GM12873 (cell line): ENCODE measurements at regions not wholly inside any gene's neighbourhood (a gene's known extent, or its start where the extent isn't known, plus 50 kb on each side); places are given as distances from the start of the nearest gene placed in this dataset.

ENCODE experiments used
- TF ChIP-seq, protein P1 (sequence below): IDR thresholded peaks from 2 replicates; pipeline ENCODE4 v1.5.1; 2012; ENCODE audit warnings: low read depth, mild to moderate bottlenecking, moderate library complexity, low read length, control low read depth; ENCODE audit not compliant: insufficient read depth; ENCODE audit errors: missing control alignments

DNA sequence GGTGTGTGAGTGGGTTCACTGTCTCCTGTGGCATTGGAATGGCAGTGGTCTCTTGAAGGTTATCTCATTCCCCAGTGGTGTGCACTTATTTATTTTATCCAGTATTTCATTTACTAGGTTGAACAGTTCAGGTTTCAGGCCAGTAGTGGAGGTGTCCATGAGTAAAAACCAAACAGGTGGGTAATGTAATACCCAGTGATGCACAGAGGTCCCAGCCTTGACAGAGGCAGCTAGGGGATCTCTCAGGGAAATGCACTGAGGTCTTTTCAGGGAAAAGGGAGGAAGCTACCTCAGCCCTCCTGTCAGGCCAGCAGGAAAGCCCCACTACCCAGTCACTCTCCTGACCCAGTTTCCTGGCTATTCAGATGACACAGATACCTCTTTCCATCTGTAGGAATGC, 403.6 kb downstream of the UTRN start:
- TF ChIP-seq, protein P1, sequence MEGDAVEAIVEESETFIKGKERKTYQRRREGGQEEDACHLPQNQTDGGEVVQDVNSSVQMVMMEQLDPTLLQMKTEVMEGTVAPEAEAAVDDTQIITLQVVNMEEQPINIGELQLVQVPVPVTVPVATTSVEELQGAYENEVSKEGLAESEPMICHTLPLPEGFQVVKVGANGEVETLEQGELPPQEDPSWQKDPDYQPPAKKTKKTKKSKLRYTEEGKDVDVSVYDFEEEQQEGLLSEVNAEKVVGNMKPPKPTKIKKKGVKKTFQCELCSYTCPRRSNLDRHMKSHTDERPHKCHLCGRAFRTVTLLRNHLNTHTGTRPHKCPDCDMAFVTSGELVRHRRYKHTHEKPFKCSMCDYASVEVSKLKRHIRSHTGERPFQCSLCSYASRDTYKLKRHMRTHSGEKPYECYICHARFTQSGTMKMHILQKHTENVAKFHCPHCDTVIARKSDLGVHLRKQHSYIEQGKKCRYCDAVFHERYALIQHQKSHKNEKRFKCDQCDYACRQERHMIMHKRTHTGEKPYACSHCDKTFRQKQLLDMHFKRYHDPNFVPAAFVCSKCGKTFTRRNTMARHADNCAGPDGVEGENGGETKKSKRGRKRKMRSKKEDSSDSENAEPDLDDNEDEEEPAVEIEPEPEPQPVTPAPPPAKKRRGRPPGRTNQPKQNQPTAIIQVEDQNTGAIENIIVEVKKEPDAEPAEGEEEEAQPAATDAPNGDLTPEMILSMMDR, result no peak

DNA sequence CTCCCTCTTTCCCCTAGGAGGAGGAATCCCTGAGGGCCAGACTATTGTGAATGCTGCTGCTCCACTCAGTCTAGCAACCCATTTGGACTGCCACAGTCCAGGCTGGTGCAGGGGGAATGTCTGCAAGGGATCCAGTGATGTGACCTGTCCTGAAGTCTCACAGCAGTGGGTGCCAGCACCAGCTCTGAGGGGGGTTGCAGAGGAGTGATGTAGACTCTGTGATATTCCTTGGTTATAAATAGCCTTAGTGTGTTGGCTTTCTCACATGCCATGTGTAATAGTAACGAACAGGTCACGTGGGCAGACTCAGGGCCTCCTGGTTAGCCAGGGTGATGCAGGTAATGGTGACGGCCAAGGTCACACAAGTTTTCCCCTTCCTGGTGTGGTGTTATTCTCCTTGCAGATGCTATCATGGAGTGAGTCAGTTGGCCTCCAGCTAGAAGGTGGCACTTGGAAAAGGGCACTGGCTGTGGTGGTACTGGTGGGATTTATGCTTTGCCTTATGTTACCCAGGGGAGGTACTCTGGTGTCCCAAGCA, 404.4 kb downstream of the UTRN start:
- TF ChIP-seq, protein P1, result no peak

DNA sequence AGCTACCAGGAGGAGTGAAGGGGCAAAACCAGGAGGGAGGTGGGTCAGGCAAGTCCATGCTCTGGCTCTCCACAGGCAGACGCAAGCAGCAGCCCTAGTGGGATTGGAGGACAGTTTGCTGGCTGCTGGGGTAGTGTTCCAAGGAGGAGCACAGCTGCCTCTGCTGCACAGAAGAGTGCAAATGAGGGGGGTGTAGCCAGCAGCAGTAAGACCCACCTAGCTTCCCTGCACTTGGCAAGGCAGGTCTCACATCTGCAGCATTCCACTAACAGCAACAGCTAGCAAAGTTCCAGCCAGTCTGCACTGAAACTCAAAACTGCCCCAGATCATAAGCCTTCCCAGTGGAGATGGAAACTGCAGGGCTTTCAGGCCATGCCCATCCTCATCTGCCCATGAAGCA, 405.0 kb downstream of the UTRN start:
- TF ChIP-seq, protein P1, result no peak

DNA sequence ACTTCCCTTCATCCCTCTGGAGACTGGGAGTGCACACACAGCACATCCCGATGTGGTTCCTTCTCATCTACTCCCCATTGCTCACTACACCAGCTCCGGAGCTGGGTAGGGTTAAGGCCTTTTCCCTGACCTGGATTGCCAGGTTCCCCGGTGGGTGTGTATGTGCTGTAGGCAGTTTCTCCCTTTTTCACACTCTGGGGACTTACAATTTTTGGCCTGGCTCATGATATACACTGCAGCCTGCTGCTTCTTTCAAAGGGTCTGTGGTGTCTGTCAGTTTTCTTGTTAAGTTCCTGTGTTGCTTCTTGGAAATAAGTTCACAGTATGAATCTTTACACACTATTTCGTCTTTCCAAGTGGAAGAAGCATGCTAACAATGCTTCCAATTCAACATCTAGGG, 405.5 kb downstream of the UTRN start:
- TF ChIP-seq, protein P1, result no peak

DNA sequence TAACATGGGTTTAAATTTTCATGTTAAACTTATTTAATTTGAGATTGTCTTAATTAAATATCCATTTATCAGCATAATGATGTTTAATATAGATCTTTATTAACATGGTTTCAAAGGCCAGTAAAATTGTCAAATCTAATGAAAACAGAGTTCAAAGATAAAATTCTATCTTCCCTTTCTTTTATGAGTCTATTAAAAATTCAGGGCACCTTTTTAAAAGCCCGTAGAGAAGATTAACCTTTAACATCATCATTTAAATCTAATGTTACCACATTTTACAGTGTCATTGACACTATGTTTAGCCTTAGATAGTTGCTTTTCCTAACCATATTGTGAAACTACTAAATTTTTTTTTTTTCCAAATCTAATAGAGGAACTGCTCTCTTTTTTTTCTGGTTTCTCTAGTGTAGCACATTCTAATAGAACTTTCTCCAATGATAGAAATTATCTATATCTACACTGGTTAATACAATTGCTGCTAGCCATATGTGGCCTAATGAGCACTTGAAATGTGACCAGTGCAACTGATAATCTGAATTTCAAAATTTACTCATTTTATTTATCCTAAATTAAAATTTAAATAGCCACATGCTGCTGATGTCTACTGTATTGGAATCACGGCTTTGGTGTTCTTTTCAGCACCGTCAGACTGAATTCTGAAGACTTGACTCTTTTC, 410.9 kb downstream of the UTRN start:
- TF ChIP-seq, protein P1, result no peak

DNA sequence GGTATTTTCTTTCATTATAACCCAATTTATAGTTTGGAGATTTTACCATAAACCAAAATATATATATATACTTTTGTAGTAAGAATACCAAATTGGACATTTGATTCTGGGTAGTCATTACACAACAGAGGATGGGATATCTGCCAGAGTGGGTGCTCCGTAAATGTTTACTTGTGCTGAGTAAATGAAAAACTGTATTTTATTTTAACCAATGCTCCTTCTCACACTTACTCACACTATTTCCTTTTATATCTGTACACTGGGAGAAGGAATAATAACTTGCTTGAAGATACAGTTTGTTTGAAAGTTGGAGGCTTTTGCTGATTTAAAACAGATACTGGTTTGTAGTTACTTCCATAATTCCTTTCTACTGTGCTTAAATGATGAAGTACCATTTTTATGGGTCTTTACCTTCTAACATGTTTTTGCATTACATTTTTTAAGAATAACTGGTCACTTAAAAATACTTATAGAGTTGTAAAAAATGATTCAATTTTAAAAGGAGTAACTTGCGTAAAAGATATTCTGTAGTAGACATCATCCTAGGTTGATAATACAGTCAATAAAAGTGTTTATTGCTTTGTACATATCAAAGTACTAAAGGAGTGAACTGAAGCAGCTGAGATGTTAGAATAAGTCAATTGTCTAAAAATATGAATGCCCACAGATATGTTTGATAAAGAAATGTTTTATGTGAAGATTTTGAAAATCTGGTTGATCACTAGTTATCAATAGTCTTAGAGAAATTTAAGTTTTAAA, 411.7 kb downstream of the UTRN start:
- TF ChIP-seq, protein P1, result no peak

DNA sequence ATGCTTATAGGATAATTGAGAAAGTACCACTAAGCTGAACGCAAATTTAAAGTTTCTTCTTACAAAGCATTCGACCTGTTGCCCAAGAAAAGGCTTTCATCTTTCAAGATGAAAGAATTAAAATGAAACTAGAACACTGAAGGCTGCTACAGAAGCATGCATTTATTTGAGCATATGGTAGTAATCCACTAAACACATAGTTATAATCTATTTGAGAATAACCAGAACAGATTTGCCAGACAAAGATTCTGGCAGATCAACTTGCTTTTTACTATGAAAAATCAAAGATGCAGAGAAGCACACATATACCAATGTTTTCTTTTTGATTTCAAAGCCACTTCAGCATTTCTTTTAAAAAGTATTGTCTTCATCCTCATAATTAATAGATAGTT, 412.2 kb downstream of the UTRN start:
- TF ChIP-seq, protein P1, result no peak
